CD4-positive, alpha-beta T cell treated with Interleukin-12 subunit alpha and Interleukin-12 subunit beta, for 1 hour (primary cell): ENCODE measurements at regions not wholly inside any gene's neighbourhood (a gene's known extent, or its start where the extent isn't known, plus 50 kb on each side); places are given as distances from the start of the nearest gene placed in this dataset.
"Not testable (repeated sequence)": the region's sequence is repeated elsewhere in the genome, so short reads cannot be mapped to it uniquely, and the experiment has no call there.

Experiments used
- DNase-seq: peaks from one replicate; pipeline ENCODE4 v3.0.0-alpha.2; 2020

DNA sequence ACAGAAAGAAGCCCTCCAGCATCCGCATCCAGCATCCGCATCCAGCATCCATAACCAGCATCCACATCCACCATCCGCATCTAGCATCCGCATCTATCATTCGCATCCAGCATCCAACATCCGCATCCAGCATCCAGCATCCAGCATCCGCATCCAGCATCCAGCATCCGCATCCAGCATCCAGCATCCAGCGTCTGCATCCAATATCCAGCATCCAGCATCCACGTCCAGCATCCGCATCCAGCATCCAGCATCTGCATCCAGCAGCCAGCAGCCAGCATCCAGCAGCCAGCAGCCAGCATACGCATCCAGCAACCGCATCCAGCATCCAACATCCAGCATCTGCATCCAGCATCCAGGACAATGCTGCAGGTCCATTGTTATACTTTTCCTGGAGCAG is 671.0 kb upstream of the C16orf82 start:
- no peak for DNase-seq

- no peak for DNase-seq
Observed at GRCh38 chr16:26396511-26397235, 670.1 kb upstream of the C16orf82 start.

GRCh38 chr16:26413780-26414179 is 652.9 kb upstream of the C16orf82 start:
- no peak for DNase-seq

GRCh38 chr16:26419458-26419857 is 647.3 kb upstream of the C16orf82 start:
- DNase-seq: not testable (repeated sequence)

GRCh38 chr16:26430618-26431017 is 636.1 kb upstream of the C16orf82 start:
- DNase-seq: no peak

DNA sequence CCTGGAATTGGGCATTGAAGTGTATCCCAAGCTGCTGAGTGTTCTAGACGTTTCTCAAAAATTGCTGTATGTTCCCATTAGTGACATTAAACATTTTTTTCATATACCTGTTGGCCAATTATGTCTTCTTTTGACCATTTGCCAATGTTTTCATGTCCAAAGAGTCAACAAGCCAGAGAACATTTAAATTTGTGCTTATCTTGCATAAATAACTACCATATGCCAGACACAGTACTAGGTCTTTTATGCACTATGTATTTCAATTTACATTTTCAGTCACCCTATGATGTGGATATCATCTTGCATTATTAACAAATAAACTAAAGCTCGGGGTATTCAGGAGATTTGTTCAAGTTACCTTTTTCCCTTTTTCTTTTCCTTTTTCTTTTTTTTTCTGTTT is 632.9 kb upstream of the C16orf82 start:
- no peak for DNase-seq

DNA sequence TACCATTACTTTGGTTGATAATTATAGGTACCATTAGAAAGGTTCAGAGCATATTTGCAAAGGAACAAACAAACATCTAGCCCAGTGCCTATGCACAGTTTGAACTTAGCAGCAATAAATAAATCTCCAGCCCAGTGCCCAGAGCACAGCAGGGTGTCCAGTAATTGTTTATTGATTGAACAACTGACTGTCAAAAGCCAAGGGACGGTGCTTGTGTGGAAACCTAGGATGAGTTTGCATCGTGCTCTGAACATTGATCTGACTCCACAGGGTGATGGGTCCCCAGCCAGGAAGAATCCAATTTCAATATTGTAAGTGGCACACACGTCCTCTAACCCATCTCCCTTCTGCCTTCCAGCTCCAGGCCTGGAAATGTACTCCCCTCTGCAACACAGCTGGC is 625.5 kb upstream of the C16orf82 start:
- DNase-seq: no peak

DNA sequence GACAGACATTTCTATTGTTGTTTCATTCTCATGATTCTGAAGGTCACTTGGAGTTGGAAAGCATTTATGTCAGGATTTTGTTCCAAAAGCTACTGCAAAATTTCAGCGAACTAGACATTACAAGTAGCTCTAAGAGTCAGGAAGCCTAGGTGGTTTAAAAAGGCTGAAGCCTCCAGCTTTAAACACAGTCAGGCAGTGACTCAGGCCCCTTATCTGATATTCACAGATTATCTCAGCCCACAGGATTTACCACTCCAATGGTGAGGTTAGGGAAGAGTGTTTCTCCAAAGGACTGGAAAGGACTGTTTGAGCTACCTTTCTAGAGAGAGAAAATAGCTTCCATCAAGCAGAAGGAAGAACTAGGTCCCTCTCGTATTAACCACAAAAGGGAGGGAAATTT is 624.4 kb upstream of the C16orf82 start:
- DNase-seq: no peak

DNA sequence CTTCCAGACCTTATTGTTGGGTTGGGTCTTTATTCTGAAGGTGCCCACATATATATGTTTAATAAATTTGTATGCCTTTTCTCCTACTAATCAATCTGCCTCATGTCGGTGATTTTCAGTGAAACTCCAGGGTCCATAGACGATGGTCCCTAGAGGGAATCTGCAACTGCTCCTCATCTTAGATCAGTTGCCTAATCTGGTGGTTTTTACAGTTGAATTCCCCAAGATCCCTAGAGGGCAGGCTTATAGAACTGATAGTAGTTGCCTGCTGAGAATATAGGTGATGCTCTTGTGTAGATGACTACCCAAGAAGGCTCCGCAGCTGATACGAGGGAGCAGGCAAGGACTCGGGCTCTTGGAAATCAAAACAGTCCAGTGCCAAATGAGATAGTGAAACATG is 619.2 kb upstream of the C16orf82 start:
- DNase-seq: no peak

DNA sequence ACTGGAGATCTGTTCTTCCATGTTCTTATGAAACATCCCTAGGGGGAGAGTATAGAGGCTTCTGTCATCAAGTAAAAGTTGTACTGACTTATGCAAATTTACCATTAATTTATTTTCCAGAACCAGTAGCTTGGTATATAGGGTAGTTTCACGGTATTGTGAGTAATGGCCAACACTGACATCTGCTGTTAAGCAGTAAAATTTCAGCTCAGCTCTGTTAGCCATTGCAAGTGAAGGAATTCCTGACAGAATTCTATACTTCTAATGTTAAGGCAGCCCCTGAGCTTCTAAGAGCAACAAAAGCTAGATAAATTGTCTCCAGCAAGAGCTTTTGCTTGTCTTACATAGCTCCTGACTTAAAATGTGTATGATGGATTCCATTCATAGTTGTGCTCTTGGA is 613.5 kb upstream of the C16orf82 start:
- no peak for DNase-seq

DNA sequence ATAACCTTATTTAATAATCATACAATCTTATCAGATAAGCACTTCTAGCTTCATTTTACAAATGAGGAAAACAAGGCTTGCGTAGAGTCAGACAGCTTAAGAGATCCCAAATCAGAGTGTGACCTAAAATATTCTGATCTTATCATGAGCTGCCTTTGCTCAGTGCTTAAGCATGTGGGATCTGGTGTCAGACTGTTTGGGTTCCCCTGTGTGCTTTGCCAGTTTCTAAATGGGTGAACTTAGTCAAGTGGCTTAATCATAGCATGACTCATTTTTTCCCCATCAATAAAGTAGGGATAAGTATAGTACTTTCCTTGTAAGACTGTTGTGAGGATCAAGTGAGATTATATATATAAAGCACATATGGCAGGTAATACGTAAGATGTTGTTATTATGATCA is 612.6 kb upstream of the C16orf82 start:
- DNase-seq: no peak

GRCh38 chr16:26456074-26456473 is 610.7 kb upstream of the C16orf82 start:
- DNase-seq: no peak

DNA sequence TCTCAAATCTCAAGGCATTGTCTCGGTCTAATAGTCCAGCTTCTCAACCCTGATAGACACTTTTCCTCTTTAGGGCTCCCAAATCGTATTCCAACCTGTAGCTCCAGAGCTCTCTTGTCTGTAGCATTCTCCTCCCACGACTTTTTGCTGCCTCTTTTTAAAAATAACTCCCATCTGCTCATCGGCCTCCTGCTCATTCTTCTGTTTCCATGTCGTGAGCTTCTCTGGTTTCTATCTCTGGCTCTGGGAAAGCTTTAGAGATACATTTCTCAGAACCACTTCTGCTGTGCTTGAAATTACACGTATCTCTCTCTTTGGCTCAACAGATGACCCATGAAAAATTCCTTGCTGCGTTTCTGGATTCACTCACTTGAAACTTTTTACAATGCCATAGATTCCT is 609.6 kb upstream of the C16orf82 start:
- DNase-seq: no peak

- no peak for DNase-seq
Observed at GRCh38 chr16:26457882-26458281, 608.8 kb upstream of the C16orf82 start.

GRCh38 chr16:26464576-26465266 is 602.0 kb upstream of the C16orf82 start:
- DNase-seq: no peak

DNA sequence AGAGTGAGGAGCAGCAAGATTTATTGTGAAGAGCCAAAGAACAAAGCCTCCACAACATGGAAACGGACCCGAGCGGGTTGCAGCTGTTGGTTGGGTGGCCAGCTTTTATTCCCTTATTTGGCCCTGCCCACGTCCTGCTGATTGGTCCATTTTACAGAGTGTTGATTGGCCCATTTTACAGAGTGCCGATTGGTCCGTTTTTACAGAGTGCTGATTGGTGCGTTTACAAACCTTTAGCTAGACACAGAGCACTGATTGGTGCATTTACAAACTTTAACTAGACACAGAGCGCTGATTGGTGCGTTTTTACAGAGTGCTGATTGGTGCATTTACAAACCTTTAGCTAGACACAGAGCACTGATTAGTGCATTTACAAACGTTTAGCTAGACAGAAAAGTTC is 592.3 kb upstream of the C16orf82 start:
- DNase-seq: not testable (repeated sequence)

DNA sequence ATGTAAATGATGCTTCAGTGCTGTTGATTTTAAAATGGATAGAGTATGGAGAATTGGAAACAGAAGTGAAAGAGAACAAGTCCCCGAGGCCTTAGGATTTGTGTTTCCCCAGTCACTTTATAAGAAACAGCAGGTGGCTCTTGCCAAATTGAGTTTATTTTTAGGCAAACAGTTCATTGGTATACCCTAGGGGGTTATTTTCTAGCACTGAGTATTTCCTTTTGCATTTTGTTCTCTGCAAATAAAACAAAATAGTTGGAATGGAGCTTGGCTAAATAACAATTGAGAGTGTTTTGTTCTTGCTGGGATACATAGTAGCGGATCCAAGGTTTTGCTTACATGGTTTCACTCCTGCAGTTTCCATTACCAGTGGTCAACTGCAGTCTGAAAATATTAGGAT is 591.1 kb upstream of the C16orf82 start:
- DNase-seq: no peak

GRCh38 chr16:26491101-26491670 is 575.5 kb upstream of the C16orf82 start:
- DNase-seq: no peak

- no peak for DNase-seq
Observed at GRCh38 chr16:26491962-26492361, 574.8 kb upstream of the C16orf82 start.

GRCh38 chr16:26493751-26494150 is 573.0 kb upstream of the C16orf82 start:
- DNase-seq: no peak

- DNase-seq: no peak
Observed at GRCh38 chr16:26497896-26498295, 568.8 kb upstream of the C16orf82 start.

GRCh38 chr16:26500326-26500725 is 566.4 kb upstream of the C16orf82 start:
- DNase-seq: no peak

GRCh38 chr16:26505496-26505895 is 561.2 kb upstream of the C16orf82 start:
- DNase-seq: no peak

DNA sequence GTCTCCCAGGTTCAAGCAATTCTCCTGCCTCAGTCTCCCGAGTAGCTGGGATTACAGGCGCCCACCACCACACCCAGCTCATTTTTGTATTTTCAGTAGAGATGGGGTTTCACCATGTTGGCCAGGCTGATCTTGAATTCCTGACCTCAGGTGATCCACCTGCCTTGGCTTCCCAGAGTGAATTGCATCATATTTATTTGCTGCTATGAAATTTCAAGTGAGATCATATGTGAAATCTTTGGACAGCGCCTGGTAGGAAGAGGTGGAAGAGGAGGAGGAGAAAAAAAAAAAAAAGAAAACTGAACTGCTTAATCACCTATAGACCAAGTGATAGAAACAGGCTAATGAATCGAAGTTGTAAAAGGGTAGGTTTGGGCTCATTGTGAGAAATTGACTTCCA is 557.8 kb upstream of the C16orf82 start:
- not testable (repeated sequence) for DNase-seq
